HUES64 (cell line): ENCODE measurements at regions not wholly inside any gene's neighbourhood (a gene's known extent, or its start where the extent isn't known, plus 50 kb on each side); places are given as distances from the start of the nearest gene placed in this dataset.

Experiments used
- H3K27ac ChIP-seq: 2 replicates; pipeline ENCODE4 v1.7.0; 2013; ENCODE audit warnings: low read depth, low read length, inconsistent platforms
- H3K27me3 ChIP-seq: 2 replicates; pipeline ENCODE4 v1.6.1; 2013; ENCODE audit warnings: mild to moderate bottlenecking, low read length; ENCODE audit not compliant: insufficient read depth
- H3K36me3 ChIP-seq: 2 replicates; pipeline ENCODE4 v1.6.1; 2013; ENCODE audit warnings: mild to moderate bottlenecking, low read length; ENCODE audit not compliant: insufficient read depth
- H3K4me1 ChIP-seq: 2 replicates; pipeline ENCODE4 v1.6.1; 2013; ENCODE audit warnings: mild to moderate bottlenecking, low read length, moderate library complexity; ENCODE audit not compliant: insufficient read depth
- H3K4me3 ChIP-seq: 2 replicates; pipeline ENCODE4 v1.5.1; 2013; ENCODE audit warnings: mild to moderate bottlenecking, low read length, moderate library complexity
- H3K9ac ChIP-seq: 2 replicates; pipeline ENCODE4 v1.6.1; 2013; ENCODE audit warnings: mild to moderate bottlenecking, low read depth, low read length
- H3K9me3 ChIP-seq: 2 replicates; pipeline ENCODE4 v1.6.1; 2013; ENCODE audit warnings: low read depth, low read length; ENCODE audit not compliant: insufficient read depth
- WGBS: fragments of 150-250, 120-280 bp; methylation state at CpG from one replicate; pipeline ENCODE4 v1.1.7; 2013; ENCODE audit warnings: missing lambda C conversion rate; 5-methylcytosine and 5-hydroxymethylcytosine counted together

GRCh38 chr14:98070536-98070935, 1201.5 kb downstream of the BCL11B start:
- H3K4me1 ChIP-seq, result peaks cover 15% of the 10 kb centered on the region
- no peak overlapping the region; the same call in 1 of the 2 replicates for H3K27ac ChIP-seq
- no peak overlapping the region for H3K9ac ChIP-seq
- no peak overlapping the region for H3K4me3 ChIP-seq
- no peaks in the 10 kb centered on the region for H3K9me3 ChIP-seq
- H3K36me3 ChIP-seq, result no peaks in the 10 kb centered on the region
- no peaks in the 10 kb centered on the region for H3K27me3 ChIP-seq

- Histone ChIP-seq H3K4me1 (peaks cover 15% of the 10 kb centered on the region), H3K9me3 (no peaks in the 10 kb centered on the region), H3K27ac (no peak overlapping the region), H3K4me3 (no peak overlapping the region), H3K36me3 (no peaks in the 10 kb centered on the region), H3K9ac (no peak overlapping the region), H3K27me3 (no peaks in the 10 kb centered on the region)
- 98% methylated on average over 4 of the region's 5 CpGs for WGBS
Measured at GRCh38 chr14:98074111-98074510, 1197.9 kb downstream of the BCL11B start.

GRCh38 chr14:98077176-98077575, 1194.8 kb downstream of the BCL11B start:
- H3K27me3 ChIP-seq, result no peaks in the 10 kb centered on the region
- H3K4me1 ChIP-seq, result no peaks in the 10 kb centered on the region
- H3K9ac ChIP-seq, result no peak overlapping the region
- H3K36me3 ChIP-seq, result no peaks in the 10 kb centered on the region
- H3K4me3 ChIP-seq, result no peak overlapping the region
- WGBS, result 72% methylated on average over 3 of the region's 3 CpGs
- no peak overlapping the region for H3K27ac ChIP-seq
- no peaks in the 10 kb centered on the region for H3K9me3 ChIP-seq

- Histone ChIP-seq H3K27ac (no peak overlapping the region), H3K4me3 (no peak overlapping the region), H3K4me1 (no peaks in the 10 kb centered on the region), H3K9me3 (no peaks in the 10 kb centered on the region), H3K36me3 (no peaks in the 10 kb centered on the region), H3K27me3 (no peaks in the 10 kb centered on the region), H3K9ac (no peak overlapping the region)
- WGBS, result 71% methylated on average over 1 of the region's 1 CpG
Measured at GRCh38 chr14:98082833-98083232, 1189.2 kb downstream of the BCL11B start.

GRCh38 chr14:98085751-98086150, 1186.2 kb downstream of the BCL11B start:
- no peak overlapping the region for H3K4me3 ChIP-seq
- 83% methylated on average over 1 of the region's 1 CpG for WGBS
- H3K27me3 ChIP-seq, result no peaks in the 10 kb centered on the region
- H3K36me3 ChIP-seq, result no peaks in the 10 kb centered on the region
- no peak overlapping the region for H3K9ac ChIP-seq
- no peaks in the 10 kb centered on the region for H3K9me3 ChIP-seq
- no peak overlapping the region for H3K27ac ChIP-seq
- H3K4me1 ChIP-seq, result no peaks in the 10 kb centered on the region

- Histone ChIP-seq H3K9me3 (no peaks in the 10 kb centered on the region), H3K27ac (no peak overlapping the region), H3K9ac (no peak overlapping the region), H3K27me3 (no peaks in the 10 kb centered on the region), H3K36me3 (no peaks in the 10 kb centered on the region), H3K4me1 (no peaks in the 10 kb centered on the region), H3K4me3 (no peak overlapping the region)
- 94% methylated on average over 2 of the region's 2 CpGs for WGBS
Measured at GRCh38 chr14:98093111-98093510, 1178.9 kb downstream of the BCL11B start.

GRCh38 chr14:98099527-98099926, 1172.5 kb downstream of the BCL11B start:
- Histone ChIP-seq H3K4me3 (no peak overlapping the region), H3K27ac (no peak overlapping the region), H3K9ac (no peak overlapping the region), H3K9me3 (no peaks in the 10 kb centered on the region), H3K4me1 (no peaks in the 10 kb centered on the region), H3K36me3 (no peaks in the 10 kb centered on the region), H3K27me3 (no peaks in the 10 kb centered on the region)
- WGBS, result 94% methylated on average over 2 of the region's 2 CpGs

- no peaks in the 10 kb centered on the region for H3K36me3 ChIP-seq
- no peak overlapping the region for H3K27ac ChIP-seq
- no peak overlapping the region for H3K4me3 ChIP-seq
- H3K9ac ChIP-seq, result no peak overlapping the region
- no CpG with 5 or more reads among the region's 3 CpGs for WGBS
- H3K4me1 ChIP-seq, result no peaks in the 10 kb centered on the region
- H3K27me3 ChIP-seq, result no peaks in the 10 kb centered on the region
- H3K9me3 ChIP-seq, result no peaks in the 10 kb centered on the region
Measured at GRCh38 chr14:98101323-98101722, 1170.7 kb downstream of the BCL11B start.

- H3K4me3 ChIP-seq, result no peak overlapping the region
- no peak overlapping the region for H3K9ac ChIP-seq
- no peaks in the 10 kb centered on the region for H3K9me3 ChIP-seq
- H3K4me1 ChIP-seq, result peaks cover 5% of the 10 kb centered on the region
- H3K27me3 ChIP-seq, result no peaks in the 10 kb centered on the region
- no peaks in the 10 kb centered on the region for H3K36me3 ChIP-seq
- WGBS, result 94% methylated on average over 2 of the region's 2 CpGs
- no peak overlapping the region for H3K27ac ChIP-seq
Measured at GRCh38 chr14:98103705-98104104, 1168.3 kb downstream of the BCL11B start.

GRCh38 chr14:98109326-98109725, 1162.7 kb downstream of the BCL11B start:
- WGBS, result 90% methylated on average over 3 of the region's 3 CpGs
- peaks cover 16% of the 10 kb centered on the region for H3K4me1 ChIP-seq
- H3K9me3 ChIP-seq, result no peaks in the 10 kb centered on the region
- H3K9ac ChIP-seq, result no peak overlapping the region
- no peaks in the 10 kb centered on the region for H3K36me3 ChIP-seq
- H3K27ac ChIP-seq, result no peak overlapping the region
- no peaks in the 10 kb centered on the region for H3K27me3 ChIP-seq
- no peak overlapping the region for H3K4me3 ChIP-seq

GRCh38 chr14:98112194-98112780, 1159.7 kb downstream of the BCL11B start:
- Histone ChIP-seq H3K4me3 (no peak overlapping the region), H3K9ac (no peak overlapping the region), H3K27me3 (no peaks in the 10 kb centered on the region), H3K4me1 (peaks cover 16% of the 10 kb centered on the region), H3K9me3 (no peaks in the 10 kb centered on the region), H3K27ac (no peak overlapping the region), H3K36me3 (no peaks in the 10 kb centered on the region)
- 84% methylated on average over 5 of the region's 5 CpGs for WGBS
